ENCODE measurements at regions not wholly inside any gene's neighbourhood (a gene's known extent, or its start where the extent isn't known, plus 50 kb on each side); places are given as distances from the start of the nearest gene placed in this dataset.
A peak's percentile ranks its signal among the peaks of the same experiment; 100 is the strongest.
"Not testable (repeated sequence)": the region's sequence is repeated elsewhere in the genome, so short reads cannot be mapped to it uniquely, and the experiment has no call there.

DNA sequence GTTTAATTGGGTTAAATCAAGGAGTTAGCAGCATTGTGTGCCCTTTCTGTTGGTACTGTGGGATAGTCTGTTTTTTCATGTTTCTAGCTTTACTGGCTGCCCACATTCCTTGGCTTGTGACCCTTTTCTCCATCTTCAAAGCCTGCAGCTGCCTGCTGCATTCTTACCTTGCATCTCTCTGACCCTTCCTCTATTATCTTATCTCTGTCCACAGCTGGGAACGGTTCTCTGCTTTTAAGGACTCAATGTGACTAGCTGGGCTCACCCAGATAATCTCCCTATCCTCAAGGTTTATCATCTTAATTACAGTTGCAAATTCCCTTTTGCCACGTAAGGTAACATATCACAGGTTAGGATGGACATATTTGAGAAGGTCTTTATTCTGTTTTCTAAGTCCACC is 199.7 kb downstream of the KCNS3 start:
- DNase-seq (ENCODE audit: low read depth): no peak

DNA sequence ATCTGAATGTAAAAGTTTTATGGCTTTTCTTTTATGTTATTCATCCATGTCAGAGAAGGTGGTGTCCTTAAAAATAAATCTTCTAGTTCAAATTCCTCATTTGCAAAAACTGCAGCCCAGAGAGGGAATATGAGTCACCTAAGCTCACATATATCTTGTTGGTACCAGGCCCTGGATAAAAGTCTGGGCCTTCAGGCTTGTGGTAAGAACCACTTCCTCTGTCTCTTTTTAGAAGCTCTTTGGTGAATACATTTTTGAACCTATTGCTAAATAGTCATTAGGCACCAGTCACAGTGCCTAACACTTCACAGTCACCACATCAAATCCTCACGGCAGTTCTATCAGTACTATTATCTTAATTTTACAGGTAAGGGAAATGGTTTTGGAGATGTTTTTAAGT is 199.2 kb downstream of the KCNS3 start:
- peak; percentile 77 for DNase-seq (ENCODE audit: low read depth)

DNA sequence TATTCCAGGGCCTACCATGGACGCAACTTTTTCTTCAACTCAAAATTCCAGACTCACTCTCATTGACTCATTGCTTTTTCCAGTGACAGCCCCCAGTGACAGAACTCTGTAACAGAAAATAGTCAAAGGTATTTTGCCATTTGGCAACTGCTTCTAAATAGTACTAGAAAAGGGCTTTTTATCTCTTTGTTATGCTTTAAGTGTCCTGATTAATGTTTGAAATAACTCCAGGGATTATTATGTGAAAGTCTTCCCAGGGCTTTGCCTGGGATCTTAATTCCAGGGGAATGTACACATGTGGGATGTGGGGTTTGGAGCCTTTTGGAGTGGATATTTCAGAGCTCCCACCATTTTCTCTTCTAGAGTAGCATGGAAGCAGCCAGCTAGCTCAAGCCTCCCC is 198.8 kb downstream of the KCNS3 start:
- no peak for DNase-seq (ENCODE audit: low read depth)

DNA sequence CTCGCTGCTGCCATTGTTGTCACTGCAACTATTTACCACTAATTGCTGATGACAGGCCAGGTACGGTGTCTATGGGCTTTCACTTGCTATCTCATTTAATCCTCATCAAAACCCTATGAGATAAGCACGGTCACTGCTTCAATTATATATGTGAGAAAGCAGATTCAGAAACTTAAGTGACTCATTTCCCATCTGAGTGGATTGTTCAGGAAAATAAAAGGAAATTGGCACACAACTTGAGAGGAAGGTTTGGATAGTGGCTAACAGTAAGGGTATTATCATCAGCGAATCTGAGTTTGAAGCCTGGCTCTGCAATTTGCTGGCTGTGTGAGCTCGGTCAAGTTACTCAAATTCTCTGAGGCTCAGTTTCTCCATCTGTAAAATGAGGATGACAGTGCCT is 196.0 kb downstream of the KCNS3 start:
- no peak for DNase-seq (ENCODE audit: low read depth)

DNA sequence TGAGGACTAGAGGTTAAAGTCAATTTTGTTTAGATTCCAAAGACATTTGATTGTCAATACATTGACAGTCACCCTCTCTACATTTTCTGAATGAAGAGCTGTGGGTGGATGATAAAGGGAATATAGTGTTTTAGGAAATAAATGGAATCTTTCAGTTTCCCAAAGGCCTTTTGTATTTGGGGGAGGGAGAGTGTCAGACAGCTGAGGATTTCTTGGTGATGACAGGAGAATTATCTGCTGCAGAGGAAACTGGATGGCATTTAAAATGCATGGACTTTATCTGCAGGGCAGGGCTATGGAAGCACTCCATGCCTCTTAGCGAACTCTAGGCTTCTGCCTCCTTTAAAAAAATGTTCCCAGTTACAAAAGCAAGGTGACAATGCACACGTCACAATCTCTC is 195.1 kb downstream of the KCNS3 start:
- no peak for DNase-seq (ENCODE audit: low read depth)

DNA sequence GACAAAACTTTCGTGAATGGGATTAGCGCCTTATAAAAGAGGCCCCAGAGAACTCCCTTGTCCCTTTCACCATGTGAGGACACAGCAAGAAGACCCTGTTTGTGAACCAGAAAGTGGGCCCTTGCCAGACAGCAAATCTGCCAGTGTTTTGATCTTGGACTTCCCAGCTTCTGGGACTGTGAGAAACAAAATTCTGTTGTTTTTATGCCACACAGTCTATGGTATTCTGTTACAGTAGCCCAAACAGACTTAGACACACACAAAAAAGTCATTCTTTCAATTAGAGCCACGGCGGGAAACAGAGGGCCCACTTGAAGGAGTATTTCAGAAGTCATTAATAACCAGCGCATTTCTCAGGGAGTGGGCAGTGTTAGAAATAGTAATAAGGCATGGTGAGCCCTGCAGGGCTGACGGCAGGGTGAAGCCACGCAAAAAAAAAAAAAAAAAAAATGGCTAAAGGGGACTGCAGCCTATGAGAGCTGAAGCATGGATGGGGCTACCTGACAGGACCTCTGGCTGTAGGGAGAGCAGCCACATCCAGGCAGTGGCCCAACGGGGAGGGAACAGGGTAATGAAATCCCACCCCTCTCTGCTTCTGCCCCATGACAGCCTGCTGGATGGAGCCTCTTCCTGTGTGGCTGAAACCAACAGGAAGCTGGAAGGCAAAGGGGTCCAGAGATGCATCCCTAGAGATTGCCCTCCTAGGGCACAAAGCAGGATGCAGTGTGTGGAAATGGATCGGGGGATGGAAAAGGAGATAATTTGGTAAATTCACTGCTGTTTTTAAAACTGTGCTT is 189.3 kb downstream of the KCNS3 start:
- DNase-seq (ENCODE audit: low read depth): no peak

DNA sequence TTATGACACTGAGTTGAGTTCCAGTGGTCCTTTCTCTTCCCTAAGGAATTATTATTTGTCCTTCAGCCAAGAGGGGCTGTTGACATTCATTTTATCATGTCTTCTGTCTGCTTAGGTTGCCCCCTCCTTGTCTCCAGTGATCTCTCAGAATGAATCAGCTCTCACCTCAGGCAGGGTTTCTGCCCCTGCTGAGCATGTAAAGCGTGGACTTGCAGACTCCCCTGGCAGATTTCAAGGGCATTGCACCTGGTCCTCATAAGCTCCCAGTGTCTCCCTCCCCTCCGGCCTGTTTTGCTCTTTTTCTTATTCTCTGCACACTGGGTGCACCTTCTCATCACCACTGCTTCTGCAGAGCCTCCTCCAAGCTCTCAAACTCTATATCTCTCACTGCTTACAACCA is 188.4 kb downstream of the KCNS3 start:
- DNase-seq (ENCODE audit: low read depth): no peak

DNA sequence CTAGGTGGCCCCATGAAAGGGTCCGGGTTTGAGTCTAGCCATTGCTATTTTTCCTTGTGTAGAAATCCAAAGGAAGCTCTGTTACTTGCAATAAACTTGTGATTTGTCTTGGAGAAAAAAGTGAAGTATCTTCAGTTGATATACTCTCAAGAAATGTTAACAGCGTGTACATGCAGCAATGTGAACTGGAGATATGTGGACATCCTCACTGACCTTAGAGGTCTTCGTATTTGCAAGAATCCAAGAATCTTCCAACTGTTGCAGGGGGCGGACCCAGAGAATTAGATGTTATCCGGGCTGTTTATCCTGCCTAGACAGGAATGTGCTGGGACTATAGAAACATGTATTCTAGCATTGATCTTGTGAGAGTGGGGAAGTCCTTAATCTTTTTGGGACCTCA is 187.6 kb downstream of the KCNS3 start:
- no peak for DNase-seq (ENCODE audit: low read depth)

DNA sequence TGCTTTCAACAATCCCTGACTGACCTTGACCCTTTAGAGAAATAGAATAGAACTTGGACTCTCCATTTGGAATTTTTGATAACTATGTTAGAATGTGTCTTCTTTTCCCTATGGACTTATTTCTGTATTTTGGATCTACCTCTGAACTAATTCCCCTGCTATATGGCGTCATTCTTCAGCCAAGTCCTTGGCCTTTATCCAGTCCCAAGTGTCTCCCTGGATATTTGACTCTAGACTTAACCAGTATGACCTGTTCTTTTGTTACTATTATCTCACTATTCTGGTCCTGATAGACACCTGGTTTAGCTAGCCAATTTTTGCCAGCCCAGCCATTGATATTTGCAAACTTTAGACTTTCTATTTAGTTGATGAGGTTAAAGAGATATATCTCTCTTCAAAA is 186.8 kb downstream of the KCNS3 start:
- DNase-seq (ENCODE audit: low read depth): no peak

DNA sequence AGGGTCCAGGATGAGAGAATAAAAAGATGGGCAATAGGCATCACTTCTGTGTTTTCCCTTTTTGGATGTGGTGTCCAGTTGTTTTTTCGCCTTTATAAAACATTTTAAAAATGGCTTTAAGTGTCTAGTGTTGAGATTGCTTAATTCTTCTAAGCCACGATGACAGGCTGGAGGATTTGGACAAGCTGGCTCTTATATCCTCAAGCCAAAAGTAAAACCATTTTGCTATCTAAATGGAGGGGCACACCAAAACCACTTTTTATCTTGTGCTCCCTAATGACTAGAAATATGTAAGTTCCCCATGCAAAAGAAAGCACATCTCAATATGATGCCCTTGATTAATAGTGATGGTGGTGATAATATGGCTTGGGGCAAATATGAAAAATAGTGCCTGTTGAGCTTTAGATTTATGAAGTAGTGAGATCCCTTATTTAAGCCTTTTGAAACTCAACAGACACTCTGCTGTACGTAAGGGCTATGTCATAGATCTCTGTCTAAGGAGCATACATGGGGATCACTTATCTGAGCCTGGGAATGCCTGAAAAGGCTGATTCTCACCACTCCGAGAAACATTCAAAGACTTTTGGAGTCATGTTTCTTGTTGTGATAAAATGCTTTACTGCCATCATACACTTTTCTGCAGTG is 185.5 kb downstream of the KCNS3 start:
- no peak for DNase-seq (ENCODE audit: low read depth)

DNA sequence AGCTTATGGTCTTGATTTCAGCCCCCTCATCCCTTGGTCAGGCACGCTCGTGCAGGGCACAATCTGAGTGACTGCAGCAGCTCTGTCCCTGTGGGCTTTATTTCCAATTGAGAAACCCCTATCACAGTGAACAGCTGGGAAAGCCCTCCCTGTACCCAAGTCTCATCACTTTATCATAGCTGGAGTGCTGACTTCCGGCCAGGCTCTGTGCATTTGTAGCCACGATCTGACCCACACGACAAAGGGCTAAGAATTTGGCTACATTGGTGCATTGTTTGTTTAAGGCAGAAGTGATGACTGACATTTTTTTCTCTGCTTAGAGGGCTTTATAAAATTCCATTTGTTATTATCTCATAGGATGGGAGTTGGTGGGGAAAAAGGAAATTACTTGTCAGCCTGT is 184.4 kb downstream of the KCNS3 start:
- no peak for DNase-seq (ENCODE audit: low read depth)

DNA sequence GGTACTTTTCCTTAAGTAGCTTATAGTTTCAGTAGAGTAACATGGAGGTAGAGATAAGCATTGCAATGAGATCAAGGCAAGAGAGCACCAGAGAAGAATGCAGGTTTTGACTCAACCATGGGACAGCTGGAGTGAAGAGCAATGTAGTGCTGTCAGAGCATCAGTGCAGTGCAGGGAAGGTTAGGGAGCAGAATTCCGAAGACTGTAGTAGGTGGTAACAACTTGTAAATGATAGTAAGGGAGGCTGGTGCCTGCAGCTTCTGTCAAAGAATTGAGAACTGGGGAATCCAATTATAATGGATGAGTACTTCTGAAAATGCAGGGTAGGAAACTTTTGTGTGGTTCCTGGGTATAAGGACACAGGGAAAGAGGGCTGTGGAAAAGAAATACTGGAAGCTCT is 183.2 kb downstream of the KCNS3 start:
- DNase-seq (ENCODE audit: low read depth): no peak

DNA sequence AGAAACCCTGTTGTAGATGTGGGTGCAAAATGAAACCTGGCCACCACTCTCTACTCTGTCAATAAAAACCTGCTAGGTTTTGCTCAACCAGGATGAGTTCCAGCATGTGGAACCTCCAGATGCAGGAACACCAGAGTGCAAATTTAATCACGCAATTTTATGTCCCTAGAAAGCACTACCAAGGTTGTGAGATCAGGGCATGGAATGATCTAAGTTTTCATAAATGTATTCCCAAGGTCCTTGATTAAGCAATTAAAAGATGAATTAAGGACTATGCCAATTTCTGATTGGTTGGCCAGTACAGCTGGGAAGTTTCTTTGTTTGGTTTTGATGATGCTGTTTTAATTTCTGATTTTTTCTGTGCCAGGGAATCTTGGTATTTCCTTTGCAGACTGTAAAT is 179.2 kb downstream of the KCNS3 start:
- no peak for DNase-seq (ENCODE audit: low read depth)

DNA sequence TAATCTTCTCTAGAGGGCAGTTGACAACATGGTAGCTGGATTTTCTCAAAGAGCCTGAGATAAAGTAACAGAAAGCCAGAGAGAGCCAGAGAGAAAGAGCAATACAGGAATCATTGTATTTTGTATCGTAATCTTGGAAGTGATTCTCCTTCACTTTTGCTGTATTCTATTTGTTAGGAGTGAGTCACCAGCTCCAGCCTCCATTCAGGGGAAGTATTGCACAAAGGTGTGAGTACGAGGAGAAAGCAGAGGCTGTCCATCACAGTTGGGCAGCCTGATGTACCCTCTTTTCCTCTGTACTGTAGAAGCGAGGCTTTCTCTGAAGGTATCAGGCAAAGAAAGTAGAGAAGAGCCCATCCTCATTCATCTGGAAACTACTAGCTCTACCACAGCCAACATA is 176.8 kb downstream of the KCNS3 start:
- no peak for DNase-seq (ENCODE audit: low read depth)

DNA sequence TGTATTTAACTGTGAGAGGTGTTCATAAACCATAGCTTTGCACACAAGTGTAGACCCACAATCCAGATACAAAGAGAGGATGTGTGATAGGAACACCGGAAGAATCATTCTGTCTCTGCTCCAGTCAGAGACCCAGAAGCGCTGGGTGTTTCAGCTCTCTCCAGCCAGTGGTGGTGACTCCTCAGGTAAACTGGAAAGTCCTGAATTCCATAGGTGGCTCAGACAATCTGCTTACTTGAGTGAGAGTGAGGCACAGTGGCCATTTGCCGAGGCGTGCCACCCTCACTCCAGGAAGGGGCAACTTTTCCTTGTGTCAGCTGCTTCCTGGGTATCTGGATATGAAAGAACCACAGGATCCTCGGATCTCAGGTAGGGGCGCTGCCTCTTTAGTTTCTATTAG is 171.5 kb downstream of the KCNS3 start:
- DNase-seq (ENCODE audit: low read depth): no peak

DNA sequence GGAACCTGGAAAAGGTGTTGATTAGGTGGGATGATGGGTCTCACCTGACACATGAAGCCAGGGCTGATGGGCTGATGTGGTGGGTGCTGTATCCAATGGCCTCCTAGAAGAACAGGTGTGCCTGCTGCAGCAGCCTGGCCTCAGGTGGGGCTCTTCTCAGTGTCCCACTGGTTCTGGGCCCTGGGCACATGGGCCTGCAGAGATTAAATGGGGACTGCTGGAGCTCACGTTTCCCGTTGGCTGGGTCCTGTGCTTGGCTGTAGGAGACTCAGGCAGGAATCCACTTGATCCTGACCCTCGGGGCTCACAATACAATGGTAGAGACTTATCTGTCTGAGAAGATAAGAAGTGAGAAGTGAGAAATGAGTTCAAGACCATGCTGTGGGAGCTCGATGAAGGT is 170.9 kb downstream of the KCNS3 start:
- no peak for DNase-seq (ENCODE audit: low read depth)

DNA sequence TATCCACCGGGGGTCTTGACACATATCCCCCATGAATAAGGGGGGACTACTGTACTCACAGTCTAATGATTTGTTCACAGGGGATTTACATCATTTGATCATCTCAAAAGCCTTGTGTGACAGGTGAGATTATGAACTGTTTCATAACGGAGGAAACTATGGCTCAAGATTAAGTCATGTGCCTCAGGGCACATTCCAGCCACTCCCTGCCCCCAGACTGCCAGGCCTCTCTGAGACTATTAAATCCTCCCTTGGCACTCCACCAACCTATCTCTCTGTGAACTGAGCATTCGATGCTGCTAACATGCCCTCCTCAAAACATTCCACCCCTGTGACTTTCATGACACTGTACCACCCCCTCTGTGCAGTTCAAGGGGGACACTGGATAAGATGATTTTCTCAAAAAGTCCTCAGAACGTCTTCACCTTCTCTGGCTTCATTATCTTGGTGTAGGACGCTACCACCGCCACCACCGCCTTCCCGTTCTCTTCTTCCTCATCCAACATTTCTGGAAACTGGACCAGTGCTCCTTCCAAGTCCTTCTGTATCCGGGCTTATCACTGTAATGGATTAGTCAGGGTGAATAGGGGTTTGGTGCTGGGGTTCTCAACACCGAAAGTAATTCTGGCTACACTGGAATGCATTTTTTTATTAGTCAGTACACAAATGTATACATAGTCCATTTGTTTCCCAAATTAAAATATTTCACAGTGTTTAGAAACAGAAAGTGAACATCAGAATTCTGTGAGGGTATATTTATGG is 169.6 kb downstream of the KCNS3 start:
- peak; percentile 59 for DNase-seq (ENCODE audit: low read depth)

DNA sequence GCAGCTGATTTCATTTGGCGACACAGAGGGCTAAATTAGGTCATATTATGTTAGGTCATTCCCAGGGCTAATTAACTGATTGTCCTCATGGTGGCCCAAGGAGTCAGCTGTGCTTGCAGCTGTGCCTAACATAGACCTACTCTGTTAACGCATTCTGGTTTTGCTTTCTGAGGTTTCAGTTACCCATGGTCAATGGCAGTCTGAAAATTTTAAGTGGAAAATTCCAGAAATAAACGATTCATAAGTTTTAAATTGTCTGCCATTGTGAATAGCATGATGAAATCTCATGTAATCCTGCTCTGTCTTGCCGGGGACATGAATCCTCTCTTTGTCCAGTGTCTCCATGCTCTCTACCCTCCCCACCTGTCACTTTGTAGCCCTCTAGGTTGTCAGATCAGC is 168.7 kb downstream of the KCNS3 start:
- no peak for DNase-seq (ENCODE audit: low read depth)

DNA sequence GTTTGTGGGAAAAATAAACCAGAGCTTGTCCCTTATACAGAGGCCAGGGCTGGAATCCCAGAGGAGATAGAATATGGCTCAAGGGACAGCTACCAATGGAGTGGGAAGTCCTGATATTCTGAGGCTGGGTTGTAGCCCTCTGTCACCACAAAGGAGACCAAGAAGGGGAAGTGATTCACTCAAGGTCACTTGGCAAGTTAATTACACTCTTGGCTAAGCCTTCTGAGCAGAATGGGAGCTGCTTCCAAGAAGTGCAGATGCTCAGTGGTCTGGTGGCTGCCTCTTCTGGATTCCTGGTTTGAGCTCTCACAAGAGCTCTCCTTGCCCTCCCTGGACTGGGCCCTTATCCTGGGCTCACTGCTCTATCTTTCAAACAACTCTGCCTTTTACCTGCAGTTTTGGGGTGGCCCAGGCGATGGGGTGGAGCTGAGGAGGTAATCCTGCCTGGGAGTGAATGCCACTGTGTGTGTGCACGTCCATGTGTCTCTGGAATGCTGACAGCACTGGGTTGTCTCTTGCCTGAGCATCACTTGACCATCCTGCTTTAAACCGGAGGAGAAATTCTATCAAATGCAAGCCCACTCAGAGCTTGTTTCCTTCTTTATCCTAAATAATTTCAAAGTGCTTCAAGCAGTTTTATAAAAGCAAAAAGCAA is 168.2 kb downstream of the KCNS3 start:
- peak; percentile 54 for DNase-seq (ENCODE audit: low read depth)

DNA sequence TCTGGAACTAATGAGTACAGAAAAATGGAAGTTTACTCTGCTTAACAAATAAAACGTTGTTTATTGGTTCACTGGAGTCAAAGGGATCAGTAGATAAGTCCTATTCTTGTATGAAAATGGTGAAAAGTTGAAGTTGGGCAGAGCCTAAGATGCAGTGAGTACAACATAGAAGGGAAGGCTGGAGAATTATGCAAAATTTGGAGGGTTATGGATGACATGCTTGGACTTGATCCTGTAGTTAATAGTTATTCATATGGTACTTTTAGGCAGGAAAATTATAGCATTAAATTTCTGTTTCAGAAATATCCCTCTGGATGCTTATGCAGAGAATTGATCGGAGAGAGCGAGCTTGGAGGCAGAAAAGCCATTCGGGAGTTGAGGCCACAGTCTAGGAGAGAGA is 167.6 kb downstream of the KCNS3 start:
- DNase-seq (ENCODE audit: low read depth): no peak

DNA sequence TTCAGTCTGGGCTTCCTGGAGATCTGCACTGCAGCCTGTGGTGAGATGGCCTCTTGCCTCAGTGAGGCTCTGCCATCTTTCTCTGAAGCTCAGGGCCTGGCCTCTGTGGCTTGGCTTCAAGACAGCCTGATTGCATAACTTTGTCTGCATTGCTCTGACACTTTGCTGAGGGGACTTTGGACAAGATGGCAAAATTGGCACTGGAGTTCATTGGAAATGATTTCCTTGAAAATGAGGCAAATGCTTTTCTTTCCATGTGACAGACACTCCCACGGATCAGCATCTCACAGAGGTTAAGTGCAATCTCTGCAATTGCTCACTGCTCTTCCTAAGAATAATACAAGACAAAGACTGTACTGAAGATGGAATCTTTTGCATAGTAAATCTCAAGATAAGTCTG is 166.8 kb downstream of the KCNS3 start:
- DNase-seq (ENCODE audit: low read depth): no peak

DNA sequence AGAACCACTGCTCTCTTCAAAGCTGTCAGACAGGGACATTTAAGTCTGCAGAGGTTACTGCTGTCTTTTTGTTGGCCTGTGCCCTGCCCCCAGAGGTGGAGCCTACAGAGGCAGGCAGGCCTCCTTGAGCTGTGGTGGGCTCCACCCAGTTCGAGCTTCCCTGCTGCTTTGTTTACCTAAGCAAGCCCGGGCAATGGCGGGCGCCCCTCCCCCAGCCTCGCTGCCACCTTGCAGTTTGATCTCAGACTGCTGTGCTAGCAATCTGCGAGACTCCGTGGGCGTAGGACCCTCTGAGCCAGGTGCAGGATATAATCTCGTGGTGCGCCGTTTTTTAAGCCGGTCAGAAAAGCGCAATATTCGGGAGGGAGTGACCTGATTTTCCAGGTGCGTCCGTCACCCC is 138.9 kb downstream of the KCNS3 start:
- DNase-seq (ENCODE audit: low read depth): not testable (repeated sequence)

DNA sequence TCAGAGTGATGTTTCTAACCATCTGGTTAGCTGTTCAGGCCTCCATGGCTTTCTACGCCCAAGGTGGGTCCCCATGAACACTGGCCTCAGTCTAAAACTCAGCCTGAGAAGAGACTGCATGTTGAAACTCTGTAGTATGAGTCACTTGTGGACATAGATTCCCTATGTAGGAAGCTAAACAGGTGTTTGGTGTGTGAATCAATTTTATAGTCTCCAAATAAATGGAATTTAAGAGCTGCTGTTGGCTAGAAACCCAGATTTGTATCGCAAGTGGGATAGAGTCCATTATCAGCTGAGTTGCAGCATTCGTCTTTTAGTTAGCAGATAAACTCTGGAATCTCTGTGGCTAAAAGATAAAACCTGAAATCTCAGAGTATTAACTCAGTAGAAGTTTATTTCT is 131.4 kb downstream of the KCNS3 start:
- no peak for DNase-seq (ENCODE audit: low read depth)
